ENCODE measurements at regions not wholly inside any gene's neighbourhood (a gene's known extent, or its start where the extent isn't known, plus 50 kb on each side); places are given as distances from the start of the nearest gene placed in this dataset.

DNA sequence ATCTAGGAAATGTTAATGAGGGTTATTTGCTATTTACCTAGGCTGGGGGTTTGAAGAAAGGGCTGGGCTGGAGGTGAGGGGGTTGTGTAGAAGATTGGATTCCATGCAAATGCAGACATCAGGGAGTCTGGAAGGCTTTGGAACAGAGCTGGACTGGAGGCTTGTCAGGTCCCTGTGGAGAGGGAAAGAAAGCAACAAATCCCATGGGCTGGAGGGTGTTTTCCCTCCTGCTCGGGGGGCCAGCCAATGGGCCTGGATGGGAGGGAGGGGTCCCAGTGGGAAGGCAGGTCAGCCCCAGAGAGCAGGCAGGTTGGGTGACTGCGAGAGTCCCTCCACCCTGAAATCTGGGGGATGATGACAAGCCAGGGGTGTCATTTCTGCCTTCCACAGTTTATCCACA, 431.8 kb downstream of the RPS24 start:
- H3K4me1 ChIP-seq (ENCODE audit: control insufficient read depth in 1 of 2, insufficient read depth in 2 of 2, low read length in 2 of 2) = no peaks in the 10 kb centered on the region
- DNase-seq (ENCODE audit: low read depth, low spot score) (no peak), ATAC-seq (no peak)
- no peak for TF ChIP-seq SP1 (IDR thresholded peaks at IDR 0.05; ENCODE audit: low read depth)
- TF ChIP-seq CEBPB (IDR thresholded peaks at IDR 0.05; ENCODE audit: low read depth) = no peak
- no peak for TF ChIP-seq FOSL1 (IDR thresholded peaks at IDR 0.05; ENCODE audit: low read depth)
- TF ChIP-seq, protein P1, sequence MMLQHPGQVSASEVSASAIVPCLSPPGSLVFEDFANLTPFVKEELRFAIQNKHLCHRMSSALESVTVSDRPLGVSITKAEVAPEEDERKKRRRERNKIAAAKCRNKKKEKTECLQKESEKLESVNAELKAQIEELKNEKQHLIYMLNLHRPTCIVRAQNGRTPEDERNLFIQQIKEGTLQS (IDR thresholded peaks at IDR 0.05) = no peak
- intact Hi-C loops (cut with micrococcal nuclease) = no loop called here
- no peak overlapping the region for H3K4me3 ChIP-seq (replicated peaks in 1 of 2; ENCODE audit: low read depth in 1 of 2, low read length in 2 of 2)
- RAD21 ChIA-PET (ENCODE audit: low non-redundant PET in 1 of 2, low total read pairs in 2 of 2, uncharacterized antibody in 2 of 2, unreplicated experiment in 2 of 2) = no interaction called here
- H2AFZ ChIP-seq (ENCODE audit: low read depth, low read length, poor library complexity, severe bottlenecking) = no peak overlapping the region
- no peaks in the 10 kb centered on the region for H3K79me2 ChIP-seq (ENCODE audit: insufficient read depth, low read length)
- no TSS peak for BruUV-seq (replicated peaks)
- H3K4me2 ChIP-seq (ENCODE audit: low read length) = no peak overlapping the region
- no peaks in the 10 kb centered on the region for H3K9me2 ChIP-seq (ENCODE audit: insufficient read depth)
- no peaks in the 10 kb centered on the region for H4K20me1 ChIP-seq (ENCODE audit: insufficient read depth)
- no peak overlapping the region for H3K9ac ChIP-seq (ENCODE audit: low read length)
- no peaks in the 10 kb centered on the region for H3K9me3 ChIP-seq (ENCODE audit: control insufficient read depth in 1 of 2, insufficient read depth in 1 of 2, low read depth in 1 of 2, low read length in 2 of 2)
- no peaks in the 10 kb centered on the region for H3K36me3 ChIP-seq (ENCODE audit: control insufficient read depth in 1 of 2, insufficient read depth in 2 of 2, low read length in 2 of 2)
- CTCF ChIA-PET = no interaction called here
- no peak overlapping the region for H3K27ac ChIP-seq (ENCODE audit: low read depth, low read length)
- peaks cover 5% of the 10 kb centered on the region; the same call in 1 of the 2 replicates for H3K27me3 ChIP-seq (ENCODE audit: insufficient read depth, low read length)
- POLR2A ChIA-PET = no interaction called here

DNA sequence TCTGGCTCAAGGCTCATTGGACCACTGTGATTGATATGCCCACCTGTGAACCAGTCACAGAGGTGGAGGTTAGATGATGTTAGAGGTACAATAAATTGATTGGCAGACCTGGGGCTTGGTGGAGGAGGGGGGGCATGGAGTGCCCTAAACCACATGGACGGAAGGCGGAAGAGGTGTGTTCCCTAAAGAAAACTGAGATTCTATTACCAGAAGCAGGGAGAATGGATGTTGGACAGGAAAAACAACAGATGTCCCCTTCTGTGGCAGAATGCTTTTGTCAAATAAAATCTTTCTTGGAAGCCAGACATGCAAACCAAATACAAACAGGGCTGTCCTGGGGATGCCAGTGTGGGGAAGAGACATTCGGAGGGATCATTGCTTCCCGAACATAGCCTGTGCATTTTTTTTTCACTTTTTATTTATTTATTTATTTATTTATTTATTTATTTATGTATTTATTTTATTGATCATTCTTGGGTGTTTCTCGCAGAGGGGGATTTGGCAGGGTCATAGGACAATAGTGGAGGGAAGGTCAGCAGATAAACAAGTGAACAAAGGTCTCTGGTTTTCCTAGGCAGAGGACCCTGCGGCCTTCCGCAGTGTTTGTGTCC, 433.9 kb downstream of the RPS24 start:
- CTCF ChIA-PET = no interaction called here
- H3K9me3 ChIP-seq (ENCODE audit: control insufficient read depth in 1 of 2, insufficient read depth in 1 of 2, low read depth in 1 of 2, low read length in 2 of 2) = no peaks in the 10 kb centered on the region
- H3K9ac ChIP-seq (ENCODE audit: low read length) = no peak overlapping the region
- no peaks in the 10 kb centered on the region for H3K27me3 ChIP-seq (ENCODE audit: insufficient read depth, low read length)
- POLR2A ChIA-PET = no interaction called here
- no peak for ATAC-seq
- no peak overlapping the region for H2AFZ ChIP-seq (ENCODE audit: low read depth, low read length, poor library complexity, severe bottlenecking)
- H3K9me2 ChIP-seq (ENCODE audit: insufficient read depth) = no peaks in the 10 kb centered on the region
- no peak overlapping the region for H3K4me3 ChIP-seq (replicated peaks in 1 of 2; ENCODE audit: low read depth in 1 of 2, low read length in 2 of 2)
- H3K27ac ChIP-seq (ENCODE audit: low read depth, low read length) = no peak overlapping the region
- RAD21 ChIA-PET (ENCODE audit: low non-redundant PET in 1 of 2, low total read pairs in 2 of 2, uncharacterized antibody in 2 of 2, unreplicated experiment in 2 of 2) = no interaction called here
- no peak for DNase-seq (ENCODE audit: low read depth, low spot score)
- H3K4me1 ChIP-seq (ENCODE audit: control insufficient read depth in 1 of 2, insufficient read depth in 2 of 2, low read length in 2 of 2) = no peaks in the 10 kb centered on the region
- intact Hi-C loops (cut with micrococcal nuclease) = no loop called here
- H4K20me1 ChIP-seq (ENCODE audit: insufficient read depth) = no peaks in the 10 kb centered on the region
- H3K36me3 ChIP-seq (ENCODE audit: control insufficient read depth in 1 of 2, insufficient read depth in 2 of 2, low read length in 2 of 2) = no peaks in the 10 kb centered on the region
- no peak overlapping the region for H3K4me2 ChIP-seq (ENCODE audit: low read length)
- H3K79me2 ChIP-seq (ENCODE audit: insufficient read depth, low read length) = no peaks in the 10 kb centered on the region
- BruUV-seq (replicated peaks) = no TSS peak
- TF ChIP-seq FOSL1 (IDR thresholded peaks at IDR 0.05; ENCODE audit: low read depth) = no peak
- no peak for TF ChIP-seq ZFX (IDR thresholded peaks at IDR 0.05)
- no peak for TF ChIP-seq EGR1 (IDR thresholded peaks at IDR 0.05; ENCODE audit: low read depth)
- TF ChIP-seq EZH2 (IDR thresholded peaks at IDR 0.05) = no peak
- TF ChIP-seq, protein P2, sequence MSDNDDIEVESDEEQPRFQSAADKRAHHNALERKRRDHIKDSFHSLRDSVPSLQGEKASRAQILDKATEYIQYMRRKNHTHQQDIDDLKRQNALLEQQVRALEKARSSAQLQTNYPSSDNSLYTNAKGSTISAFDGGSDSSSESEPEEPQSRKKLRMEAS (IDR thresholded peaks at IDR 0.05) = no peak
- TF ChIP-seq CBX3 (IDR thresholded peaks at IDR 0.05; ENCODE audit: low read depth) = no peak
- TF ChIP-seq SRF (IDR thresholded peaks at IDR 0.05; ENCODE audit: low read depth) = no peak
- TF ChIP-seq, protein P3, sequence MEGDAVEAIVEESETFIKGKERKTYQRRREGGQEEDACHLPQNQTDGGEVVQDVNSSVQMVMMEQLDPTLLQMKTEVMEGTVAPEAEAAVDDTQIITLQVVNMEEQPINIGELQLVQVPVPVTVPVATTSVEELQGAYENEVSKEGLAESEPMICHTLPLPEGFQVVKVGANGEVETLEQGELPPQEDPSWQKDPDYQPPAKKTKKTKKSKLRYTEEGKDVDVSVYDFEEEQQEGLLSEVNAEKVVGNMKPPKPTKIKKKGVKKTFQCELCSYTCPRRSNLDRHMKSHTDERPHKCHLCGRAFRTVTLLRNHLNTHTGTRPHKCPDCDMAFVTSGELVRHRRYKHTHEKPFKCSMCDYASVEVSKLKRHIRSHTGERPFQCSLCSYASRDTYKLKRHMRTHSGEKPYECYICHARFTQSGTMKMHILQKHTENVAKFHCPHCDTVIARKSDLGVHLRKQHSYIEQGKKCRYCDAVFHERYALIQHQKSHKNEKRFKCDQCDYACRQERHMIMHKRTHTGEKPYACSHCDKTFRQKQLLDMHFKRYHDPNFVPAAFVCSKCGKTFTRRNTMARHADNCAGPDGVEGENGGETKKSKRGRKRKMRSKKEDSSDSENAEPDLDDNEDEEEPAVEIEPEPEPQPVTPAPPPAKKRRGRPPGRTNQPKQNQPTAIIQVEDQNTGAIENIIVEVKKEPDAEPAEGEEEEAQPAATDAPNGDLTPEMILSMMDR (IDR thresholded peaks at IDR 0.05 in 2 of 3, conservative IDR thresholded peaks at IDR 0.05 in 1 of 3; ENCODE audit: borderline replicate concordance in 1 of 3, insufficient read depth in 1 of 3, low read depth in 2 of 3, low read length in 2 of 3) = no peak
- no peak for TF ChIP-seq POLR2AphosphoS5 (IDR thresholded peaks at IDR 0.05; ENCODE audit: low read depth, low read length)
- no peak for TF ChIP-seq CEBPB (IDR thresholded peaks at IDR 0.05; ENCODE audit: low read depth)
- no peak for TF ChIP-seq POLR2A (IDR thresholded peaks at IDR 0.05; ENCODE audit: borderline replicate concordance, extremely low read depth, insufficient read depth, insufficient read length)
- TF ChIP-seq, protein P4, sequence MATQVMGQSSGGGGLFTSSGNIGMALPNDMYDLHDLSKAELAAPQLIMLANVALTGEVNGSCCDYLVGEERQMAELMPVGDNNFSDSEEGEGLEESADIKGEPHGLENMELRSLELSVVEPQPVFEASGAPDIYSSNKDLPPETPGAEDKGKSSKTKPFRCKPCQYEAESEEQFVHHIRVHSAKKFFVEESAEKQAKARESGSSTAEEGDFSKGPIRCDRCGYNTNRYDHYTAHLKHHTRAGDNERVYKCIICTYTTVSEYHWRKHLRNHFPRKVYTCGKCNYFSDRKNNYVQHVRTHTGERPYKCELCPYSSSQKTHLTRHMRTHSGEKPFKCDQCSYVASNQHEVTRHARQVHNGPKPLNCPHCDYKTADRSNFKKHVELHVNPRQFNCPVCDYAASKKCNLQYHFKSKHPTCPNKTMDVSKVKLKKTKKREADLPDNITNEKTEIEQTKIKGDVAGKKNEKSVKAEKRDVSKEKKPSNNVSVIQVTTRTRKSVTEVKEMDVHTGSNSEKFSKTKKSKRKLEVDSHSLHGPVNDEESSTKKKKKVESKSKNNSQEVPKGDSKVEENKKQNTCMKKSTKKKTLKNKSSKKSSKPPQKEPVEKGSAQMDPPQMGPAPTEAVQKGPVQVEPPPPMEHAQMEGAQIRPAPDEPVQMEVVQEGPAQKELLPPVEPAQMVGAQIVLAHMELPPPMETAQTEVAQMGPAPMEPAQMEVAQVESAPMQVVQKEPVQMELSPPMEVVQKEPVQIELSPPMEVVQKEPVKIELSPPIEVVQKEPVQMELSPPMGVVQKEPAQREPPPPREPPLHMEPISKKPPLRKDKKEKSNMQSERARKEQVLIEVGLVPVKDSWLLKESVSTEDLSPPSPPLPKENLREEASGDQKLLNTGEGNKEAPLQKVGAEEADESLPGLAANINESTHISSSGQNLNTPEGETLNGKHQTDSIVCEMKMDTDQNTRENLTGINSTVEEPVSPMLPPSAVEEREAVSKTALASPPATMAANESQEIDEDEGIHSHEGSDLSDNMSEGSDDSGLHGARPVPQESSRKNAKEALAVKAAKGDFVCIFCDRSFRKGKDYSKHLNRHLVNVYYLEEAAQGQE (IDR thresholded peaks at IDR 0.05; ENCODE audit: low read depth) = no peak
- no peak for TF ChIP-seq JUND (IDR thresholded peaks at IDR 0.05)
- TF ChIP-seq SP1 (IDR thresholded peaks at IDR 0.05; ENCODE audit: low read depth) = no peak
- no peak for TF ChIP-seq SIN3A (IDR thresholded peaks at IDR 0.05; ENCODE audit: low read depth)
- no peak for TF ChIP-seq TCF7L2 (IDR thresholded peaks at IDR 0.05; ENCODE audit: borderline replicate concordance, extremely low read depth, insufficient read depth, insufficient read length)

All from HCT116 (cell line).